ENCODE measurements at regions not wholly inside any gene's neighbourhood (a gene's known extent, or its start where the extent isn't known, plus 50 kb on each side); places are given as distances from the start of the nearest gene placed in this dataset.

- TF ChIP-seq TAF1 (IDR thresholded peaks at IDR 0.05; ENCODE audit: borderline replicate concordance, insufficient read depth, low read length) (no peak), POLR2AphosphoS5 (IDR thresholded peaks at IDR 0.05; ENCODE audit: low read depth, low read length) (no peak), SIN3A (IDR thresholded peaks at IDR 0.05; ENCODE audit: borderline replicate concordance, insufficient read depth, low read length) (no peak), FOXP2 (optimal IDR thresholded peaks at IDR 0.05; ENCODE audit: borderline replicate concordance, extremely low read depth, extremely low read length, insufficient read depth) (no peak)
- TF ChIP-seq, protein P1, sequence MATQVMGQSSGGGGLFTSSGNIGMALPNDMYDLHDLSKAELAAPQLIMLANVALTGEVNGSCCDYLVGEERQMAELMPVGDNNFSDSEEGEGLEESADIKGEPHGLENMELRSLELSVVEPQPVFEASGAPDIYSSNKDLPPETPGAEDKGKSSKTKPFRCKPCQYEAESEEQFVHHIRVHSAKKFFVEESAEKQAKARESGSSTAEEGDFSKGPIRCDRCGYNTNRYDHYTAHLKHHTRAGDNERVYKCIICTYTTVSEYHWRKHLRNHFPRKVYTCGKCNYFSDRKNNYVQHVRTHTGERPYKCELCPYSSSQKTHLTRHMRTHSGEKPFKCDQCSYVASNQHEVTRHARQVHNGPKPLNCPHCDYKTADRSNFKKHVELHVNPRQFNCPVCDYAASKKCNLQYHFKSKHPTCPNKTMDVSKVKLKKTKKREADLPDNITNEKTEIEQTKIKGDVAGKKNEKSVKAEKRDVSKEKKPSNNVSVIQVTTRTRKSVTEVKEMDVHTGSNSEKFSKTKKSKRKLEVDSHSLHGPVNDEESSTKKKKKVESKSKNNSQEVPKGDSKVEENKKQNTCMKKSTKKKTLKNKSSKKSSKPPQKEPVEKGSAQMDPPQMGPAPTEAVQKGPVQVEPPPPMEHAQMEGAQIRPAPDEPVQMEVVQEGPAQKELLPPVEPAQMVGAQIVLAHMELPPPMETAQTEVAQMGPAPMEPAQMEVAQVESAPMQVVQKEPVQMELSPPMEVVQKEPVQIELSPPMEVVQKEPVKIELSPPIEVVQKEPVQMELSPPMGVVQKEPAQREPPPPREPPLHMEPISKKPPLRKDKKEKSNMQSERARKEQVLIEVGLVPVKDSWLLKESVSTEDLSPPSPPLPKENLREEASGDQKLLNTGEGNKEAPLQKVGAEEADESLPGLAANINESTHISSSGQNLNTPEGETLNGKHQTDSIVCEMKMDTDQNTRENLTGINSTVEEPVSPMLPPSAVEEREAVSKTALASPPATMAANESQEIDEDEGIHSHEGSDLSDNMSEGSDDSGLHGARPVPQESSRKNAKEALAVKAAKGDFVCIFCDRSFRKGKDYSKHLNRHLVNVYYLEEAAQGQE (IDR thresholded peaks at IDR 0.05; ENCODE audit: insufficient read depth in 1 of 2, low read depth in 2 of 2, low read length in 2 of 2), result no peak
These were observed 274.9 kb downstream of the RRAGC start for GRCh38 chr1:38584448-38585355.

All from PFSK-1 (cell line).